Mesenchymal stem cell (in vitro differentiated cells and primary cell): ENCODE measurements at regions not wholly inside any gene's neighbourhood (a gene's known extent, or its start where the extent isn't known, plus 50 kb on each side); places are given as distances from the start of the nearest gene placed in this dataset.

Experiments
- DNase-seq: peaks from one replicate; pipeline ENCODE4 v3.0.0-alpha.2; 2013
- H2AFZ ChIP-seq: one replicate; pipeline ENCODE4 v1.6.1; 2013; ENCODE audit warnings: low read depth, mild to moderate bottlenecking, control low read depth, inconsistent platforms, low read length, moderate library complexity
- H2AK5ac ChIP-seq: 2 replicates; pipeline ENCODE4 v1.6.1; 2013; ENCODE audit warnings: low read length, moderate library complexity, mild to moderate bottlenecking, inconsistent platforms; ENCODE audit not compliant: severe bottlenecking
- H2BK120ac ChIP-seq: one replicate; pipeline ENCODE4 v1.6.1; 2013; ENCODE audit warnings: low read depth, mild to moderate bottlenecking, inconsistent platforms, low read length, moderate library complexity
- H2BK12ac ChIP-seq, 2 experiments: one replicate each; pipeline ENCODE4 v1.6.1; 2013; ENCODE audit warnings: inconsistent platforms in 2 of 2, low read length in 2 of 2, mild to moderate bottlenecking in 2 of 2, moderate library complexity in 2 of 2, control low read depth in 1 of 2
- H2BK15ac ChIP-seq: one replicate; pipeline ENCODE4 v1.6.1; 2013; ENCODE audit warnings: mild to moderate bottlenecking, low read depth, inconsistent platforms; ENCODE audit not compliant: poor library complexity, severe bottlenecking
- H2BK5ac ChIP-seq: 2 replicates; pipeline ENCODE4 v1.6.1; 2013; ENCODE audit warnings: low read depth, mild to moderate bottlenecking, low read length, control low read depth, inconsistent platforms; ENCODE audit not compliant: poor library complexity, severe bottlenecking
- H3K14ac ChIP-seq, 2 experiments: one replicate each; pipeline ENCODE4 v1.6.1; 2013; ENCODE audit warnings: inconsistent platforms in 2 of 2, low read length in 2 of 2, control low read depth in 1 of 2, mild to moderate bottlenecking in 1 of 2, moderate library complexity in 1 of 2
- H3K18ac ChIP-seq, 2 experiments: one replicate each; pipeline ENCODE4 v1.6.1; 2013; ENCODE audit warnings: inconsistent platforms in 2 of 2, low read length in 2 of 2, control low read depth in 1 of 2, low read depth in 1 of 2, mild to moderate bottlenecking in 1 of 2
- H3K23ac ChIP-seq, 2 experiments: one replicate each; pipeline ENCODE4 v1.6.1; 2013; ENCODE audit warnings: inconsistent platforms in 2 of 2, low read length in 2 of 2, mild to moderate bottlenecking in 2 of 2, moderate library complexity in 2 of 2, control low read depth in 1 of 2
- H3K27ac ChIP-seq: 2 replicates; pipeline ENCODE4 v1.5.1; 2013; ENCODE audit warnings: mild to moderate bottlenecking, moderate library complexity, low read length, control low read depth, inconsistent platforms; ENCODE audit not compliant: poor library complexity, severe bottlenecking
- H3K27me3 ChIP-seq, 2 experiments: 2 replicates each; pipeline versions ENCODE4 v1.6.1 to v1.7.0; 2013; ENCODE audit warnings: low read length in 2 of 2, mild to moderate bottlenecking in 2 of 2, moderate library complexity in 2 of 2, control low read depth in 1 of 2, inconsistent platforms in 1 of 2; ENCODE audit not compliant: control insufficient read depth in 1 of 2, insufficient read depth in 1 of 2
- H3K36me3 ChIP-seq, 2 experiments: 2 replicates each; pipeline versions ENCODE4 v1.6.1 to v1.7.0; 2013; ENCODE audit warnings: low read length in 2 of 2, control low read depth in 1 of 2, inconsistent platforms in 1 of 2, low read depth in 1 of 2, mild to moderate bottlenecking in 1 of 2; ENCODE audit not compliant: insufficient read depth in 2 of 2, control insufficient read depth in 1 of 2
- H3K4ac ChIP-seq, 2 experiments: one replicate each; pipeline ENCODE4 v1.6.1; 2013; ENCODE audit warnings: inconsistent platforms in 2 of 2, low read length in 2 of 2, mild to moderate bottlenecking in 2 of 2, moderate library complexity in 2 of 2, control low read depth in 1 of 2, low read depth in 1 of 2
- H3K4me1 ChIP-seq: 2 replicates; pipeline ENCODE4 v1.6.1; 2013; ENCODE audit warnings: low read depth, low read length, control low read depth; ENCODE audit not compliant: control insufficient read depth, insufficient read depth
- H3K4me2 ChIP-seq: 2 replicates; pipeline ENCODE4 v1.6.1; 2013; ENCODE audit warnings: low read length, mild to moderate bottlenecking, inconsistent platforms; ENCODE audit not compliant: poor library complexity, severe bottlenecking
- H3K4me3 ChIP-seq, 2 experiments: 2 replicates each; pipeline versions ENCODE4 v1.5.1 to v1.7.0; 2013; ENCODE audit warnings: low read length in 2 of 2, mild to moderate bottlenecking in 2 of 2, control low read depth in 1 of 2, low read depth in 1 of 2; ENCODE audit not compliant: insufficient read depth in 1 of 2
- H3K79me1 ChIP-seq: replicated peaks from 2 replicates; pipeline ENCODE4 v1.6.1; 2013; ENCODE audit warnings: mild to moderate bottlenecking, control low read depth, low read length, inconsistent platforms; ENCODE audit not compliant: poor library complexity, severe bottlenecking
- H3K9ac ChIP-seq: 2 replicates; pipeline ENCODE4 v1.7.0; 2013; ENCODE audit warnings: mild to moderate bottlenecking, low read length, moderate library complexity
- H3K9me3 ChIP-seq: 2 replicates; pipeline ENCODE4 v1.7.0; 2013; ENCODE audit warnings: mild to moderate bottlenecking, low read length; ENCODE audit not compliant: control insufficient read depth
- H4K8ac ChIP-seq: one replicate; pipeline ENCODE4 v1.6.1; 2013; ENCODE audit warnings: inconsistent platforms, mild to moderate bottlenecking, low read length, moderate library complexity
- H4K91ac ChIP-seq: one replicate; pipeline ENCODE4 v1.6.1; 2013; ENCODE audit warnings: mild to moderate bottlenecking, low read length, inconsistent platforms
- WGBS: methylation state at CpG from one replicate; pipeline ENCODE4 v1.1.7; 2013; ENCODE audit warnings: mixed read lengths; 5-methylcytosine and 5-hydroxymethylcytosine counted together

DNA sequence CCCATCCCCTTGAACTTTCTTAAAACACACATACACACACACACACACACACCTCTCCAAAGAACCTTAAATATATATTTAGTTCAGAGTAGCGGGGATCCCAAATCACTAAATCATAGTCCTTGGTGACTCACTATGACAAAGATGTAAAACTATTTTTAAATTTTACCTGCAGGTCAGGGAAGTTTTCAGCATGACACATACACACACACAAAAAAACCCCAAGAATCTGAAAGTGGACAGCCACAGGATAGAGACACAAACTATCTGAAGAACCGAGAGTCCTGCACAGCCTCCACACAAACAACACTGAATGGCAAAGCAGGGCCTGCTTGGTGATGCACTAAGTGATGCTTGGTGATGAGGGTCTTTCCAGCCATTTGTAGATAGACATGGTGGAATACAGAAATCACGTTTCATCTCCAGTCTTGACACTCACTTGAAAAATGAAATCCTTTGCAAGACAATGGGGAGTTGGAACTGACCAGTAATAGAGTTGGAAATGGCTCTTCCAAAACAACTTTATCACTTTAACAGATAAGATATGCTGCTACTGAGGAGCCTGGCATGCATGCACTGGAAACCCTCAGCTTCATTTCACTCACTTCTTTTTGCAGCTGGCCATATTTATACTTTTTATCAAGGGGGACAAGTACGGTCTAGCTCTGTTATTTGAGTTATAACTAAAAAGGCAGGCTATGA is 307.3 kb downstream of the RAPGEF2 start:
- Histone ChIP-seq H4K8ac (no peak overlapping the region), H3K14ac (no peak overlapping the region), H3K4ac (no peak overlapping the region), H3K79me1 (no peaks in the 10 kb centered on the region), H4K91ac (no peak overlapping the region), H2AK5ac (no peak overlapping the region), H2BK12ac (no peak overlapping the region), H2BK5ac (no peak overlapping the region), H3K27ac (no peak overlapping the region), H3K4me3 (no peak overlapping the region), H3K36me3 (no peaks in the 10 kb centered on the region), H3K4me1 (peaks cover 1% of the 10 kb centered on the region), H2BK15ac (no peak overlapping the region), H3K23ac (no peak overlapping the region), H3K4me2 (no peak overlapping the region), H2AFZ (no peak overlapping the region), H3K9ac (no peak overlapping the region), H3K27me3 (no peaks in the 10 kb centered on the region), H3K9me3 (no peaks in the 10 kb centered on the region), H3K18ac (no peak overlapping the region), H2BK120ac (no peak overlapping the region)
- DNase-seq: peak; percentile 14
- WGBS: 44% methylated on average over 2 of the region's 4 CpGs

DNA sequence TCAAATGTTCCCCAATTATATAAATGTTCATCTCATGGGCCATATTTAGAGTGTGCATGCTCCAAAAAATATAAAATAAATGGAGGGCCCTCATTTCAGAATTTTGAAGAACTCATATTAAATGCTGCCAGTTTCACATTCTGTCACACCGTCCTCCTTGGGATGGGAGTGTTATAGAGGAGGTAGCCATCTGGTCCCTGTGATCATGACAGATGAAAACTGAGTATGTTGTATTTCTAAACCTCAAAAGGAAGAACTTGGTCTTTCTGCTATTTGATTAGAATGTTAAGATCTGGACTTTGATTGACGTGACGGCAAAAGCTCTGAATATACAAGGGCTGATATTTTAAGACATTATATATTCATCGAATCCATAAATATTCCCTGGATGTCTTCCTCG is 308.0 kb downstream of the RAPGEF2 start:
- Histone ChIP-seq H2BK15ac (no peak overlapping the region), H3K23ac (no peak overlapping the region), H3K18ac (no peak overlapping the region), H2AK5ac (no peak overlapping the region), H3K4me2 (no peak overlapping the region), H4K8ac (no peak overlapping the region), H3K27ac (no peak overlapping the region), H3K4me1 (peaks cover 1% of the 10 kb centered on the region), H2AFZ (no peak overlapping the region), H3K9me3 (no peaks in the 10 kb centered on the region), H3K4me3 (no peak overlapping the region), H3K36me3 (no peaks in the 10 kb centered on the region), H3K27me3 (no peaks in the 10 kb centered on the region), H4K91ac (no peak overlapping the region), H3K79me1 (no peaks in the 10 kb centered on the region), H2BK12ac (no peak overlapping the region), H2BK120ac (no peak overlapping the region), H3K9ac (no peak overlapping the region), H2BK5ac (no peak overlapping the region), H3K4ac (no peak overlapping the region), H3K14ac (no peak overlapping the region)
- WGBS: 98% methylated on average over 5 of the region's 5 CpGs
- no peak for DNase-seq

DNA sequence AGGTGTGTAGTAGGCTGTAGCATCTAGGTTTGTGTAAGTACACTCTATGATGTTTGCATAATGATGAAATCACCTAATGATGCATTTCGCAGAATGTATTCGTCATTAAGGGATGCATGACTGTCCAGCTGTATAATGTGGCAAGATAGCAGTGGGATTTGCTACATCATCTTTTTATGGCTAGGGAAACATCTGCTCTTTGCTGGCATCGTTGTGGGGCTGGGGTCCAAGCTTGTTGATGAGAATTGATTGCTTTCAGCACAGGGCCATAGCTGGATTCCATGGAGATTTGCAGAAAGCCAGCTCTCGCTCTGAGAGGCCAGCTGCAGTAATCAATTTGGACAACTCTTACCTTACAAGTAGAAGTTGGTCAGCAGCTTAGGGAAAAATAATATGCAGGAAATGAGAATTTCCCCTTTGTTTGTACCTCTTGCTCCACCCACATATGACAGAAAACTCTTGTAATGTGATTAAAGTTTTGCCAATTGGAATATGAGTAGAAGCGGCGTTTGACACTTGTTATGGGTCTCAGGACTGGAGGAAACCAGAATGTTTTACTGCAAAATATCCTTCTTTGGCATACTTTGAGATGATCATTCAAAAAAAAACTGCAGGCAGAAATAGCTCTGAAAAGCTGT is 310.5 kb downstream of the RAPGEF2 start:
- Histone ChIP-seq H4K8ac (no peak overlapping the region), H2BK5ac (no peak overlapping the region), H3K4ac (no peak overlapping the region), H2AFZ (no peak overlapping the region), H3K36me3 (no peaks in the 10 kb centered on the region), H2BK15ac (no peak overlapping the region), H3K9ac (no peak overlapping the region), H4K91ac (no peak overlapping the region), H3K18ac (no peak overlapping the region), H3K14ac (no peak overlapping the region), H3K23ac (no peak overlapping the region), H3K4me3 (no peak overlapping the region), H3K4me2 (no peak overlapping the region), H3K27ac (no peak overlapping the region), H3K4me1 (peaks cover 1% of the 10 kb centered on the region), H2BK12ac (no peak overlapping the region), H3K9me3 (no peaks in the 10 kb centered on the region), H3K27me3 (no peaks in the 10 kb centered on the region), H2BK120ac (no peak overlapping the region), H3K79me1 (no peaks in the 10 kb centered on the region), H2AK5ac (no peak overlapping the region)
- no peak for DNase-seq
- WGBS: 83% methylated on average over 3 of the region's 6 CpGs

DNA sequence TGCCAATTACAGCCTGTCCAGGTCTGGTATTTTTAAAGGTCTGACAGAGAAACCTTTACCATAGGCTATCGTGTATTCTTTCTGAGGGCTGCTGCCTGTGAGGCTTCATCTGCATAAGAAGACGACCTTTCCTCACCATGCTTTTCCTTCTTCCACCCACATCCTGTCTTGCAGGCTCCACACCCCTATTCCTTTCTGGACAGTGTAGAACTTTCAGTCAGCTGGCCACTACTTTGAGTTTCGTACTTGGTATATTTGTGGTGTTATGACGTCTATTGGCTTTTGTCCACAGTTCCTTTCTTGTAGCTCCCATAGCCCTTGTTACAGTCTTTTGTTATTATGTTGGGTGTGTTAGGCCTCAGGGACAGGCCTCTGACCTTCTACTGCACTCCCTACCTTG is 311.4 kb downstream of the RAPGEF2 start:
- no peak overlapping the region for H2BK15ac ChIP-seq
- no peak overlapping the region for H4K8ac ChIP-seq
- H2BK5ac ChIP-seq: no peak overlapping the region
- H2AFZ ChIP-seq: no peak overlapping the region
- no peak overlapping the region for H3K18ac ChIP-seq
- H3K79me1 ChIP-seq: no peaks in the 10 kb centered on the region
- no peaks in the 10 kb centered on the region for H3K9me3 ChIP-seq
- no peaks in the 10 kb centered on the region for H3K27me3 ChIP-seq
- H2BK120ac ChIP-seq: no peak overlapping the region
- no peak overlapping the region for H3K23ac ChIP-seq
- no peak overlapping the region for H3K9ac ChIP-seq
- H3K27ac ChIP-seq: no peak overlapping the region
- peaks cover 1% of the 10 kb centered on the region for H3K4me1 ChIP-seq
- no peak overlapping the region for H3K4ac ChIP-seq
- no peak overlapping the region for H3K4me3 ChIP-seq
- peak overlapping the region in 1 of 2 experiments; percentile 29 for H3K14ac ChIP-seq
- no peak overlapping the region for H2BK12ac ChIP-seq
- no peak overlapping the region for H3K4me2 ChIP-seq
- H4K91ac ChIP-seq: no peak overlapping the region
- H3K36me3 ChIP-seq: no peaks in the 10 kb centered on the region
- WGBS: 75% methylated on average over 2 of the region's 4 CpGs
- no peak for DNase-seq
- no peak overlapping the region for H2AK5ac ChIP-seq
